SW480 (cell line): ENCODE measurements at regions not wholly inside any gene's neighbourhood (a gene's known extent, or its start where the extent isn't known, plus 50 kb on each side); places are given as distances from the start of the nearest gene placed in this dataset.
A peak's percentile ranks its signal among the peaks of the same experiment; 100 is the strongest.
"Not testable (repeated sequence)": the region's sequence is repeated elsewhere in the genome, so short reads cannot be mapped to it uniquely, and the experiment has no call there.

ENCODE experiments used
- DNase-seq: peaks from one replicate; pipeline ENCODE4 v3.0.0-alpha.2; 2016; ENCODE audit warnings: low spot score

GRCh38 chr7:10593080-10593479 lies 380.6 kb upstream of the PHF14 start:
- no peak for DNase-seq

DNA sequence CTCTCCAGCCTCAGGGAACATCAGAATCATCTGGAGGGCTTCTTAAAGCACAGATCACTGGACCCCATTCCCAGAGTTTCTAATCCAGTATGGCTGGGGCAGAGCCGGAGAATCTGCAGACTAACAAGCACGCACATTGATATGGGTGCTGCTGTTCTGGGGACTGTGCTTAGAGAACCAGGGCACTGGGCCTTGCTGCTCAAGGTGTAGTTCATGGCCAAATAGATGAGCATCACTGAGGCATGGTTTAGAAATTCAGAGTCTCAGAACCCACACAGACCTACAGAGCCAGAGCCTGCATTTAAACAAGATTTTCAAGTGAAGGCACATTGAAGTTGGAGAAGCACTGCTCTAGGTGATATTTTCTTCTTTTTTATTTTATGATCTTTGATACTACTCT lies 376.8 kb upstream of the PHF14 start:
- DNase-seq: no peak

- no peak for DNase-seq
These were observed 369.5 kb upstream of the PHF14 start for GRCh38 chr7:10604128-10604527.

DNA sequence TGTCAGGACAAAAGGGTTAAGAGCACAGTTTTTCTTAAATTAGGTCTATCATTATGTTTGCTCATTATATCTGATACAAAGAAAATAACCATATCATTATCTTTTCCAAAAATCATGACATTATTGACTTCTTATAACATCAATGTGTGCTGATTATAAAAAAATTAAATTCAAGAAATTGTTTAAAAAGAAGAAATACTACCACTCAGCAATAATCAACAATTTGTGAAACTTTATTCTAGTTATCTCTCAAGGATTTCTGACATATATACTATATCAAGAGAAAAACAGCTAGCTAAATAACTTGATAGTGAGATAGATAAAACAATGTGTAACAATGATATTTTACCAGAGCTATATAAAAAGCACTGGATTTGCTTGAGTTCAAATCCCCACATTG lies 360.7 kb upstream of the PHF14 start:
- no peak for DNase-seq

DNA sequence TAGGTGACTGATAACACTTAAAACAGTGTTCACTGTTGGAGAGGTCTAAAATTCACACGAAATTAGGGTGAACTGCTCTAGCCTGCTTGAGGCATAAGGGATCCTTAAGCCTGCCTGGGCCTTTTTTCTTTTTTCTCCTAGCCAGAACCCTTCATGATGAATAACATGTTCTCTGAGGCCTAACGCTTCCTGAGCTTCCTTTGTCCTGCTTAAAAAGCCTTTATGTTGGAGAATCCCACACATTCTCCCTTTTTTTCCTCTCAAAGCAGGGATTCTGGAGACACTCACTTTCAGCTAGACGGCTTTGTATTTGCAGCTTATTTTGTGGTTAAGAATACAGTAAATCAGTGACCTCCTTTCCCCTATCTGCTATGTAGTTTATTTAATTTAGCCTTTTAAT lies 354.7 kb upstream of the PHF14 start:
- no peak for DNase-seq

GRCh38 chr7:10632712-10633111 lies 341.0 kb upstream of the PHF14 start:
- no peak for DNase-seq

GRCh38 chr7:10634239-10634638 lies 339.4 kb upstream of the PHF14 start:
- no peak for DNase-seq

- no peak for DNase-seq
These were observed 335.7 kb upstream of the PHF14 start for GRCh38 chr7:10637991-10638390.

DNA sequence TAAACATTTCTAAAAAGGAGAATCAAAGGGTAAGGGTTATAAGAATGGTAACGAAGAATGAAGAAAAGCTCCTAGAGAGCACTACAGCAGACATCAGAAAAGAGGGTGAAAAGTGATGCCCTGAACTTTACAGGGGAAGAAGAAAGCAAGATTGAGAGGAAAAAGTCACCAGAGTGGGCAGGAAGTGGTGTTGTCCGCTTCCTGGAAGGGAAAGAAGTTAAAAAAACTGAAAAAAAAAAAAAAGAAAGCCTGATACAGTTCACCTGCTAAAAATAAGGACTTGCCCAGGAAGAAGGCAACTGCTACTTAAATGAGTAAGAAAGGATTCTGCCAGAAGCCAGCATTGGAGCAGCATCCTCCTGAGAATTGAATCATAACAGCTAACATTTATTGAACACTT lies 330.1 kb upstream of the PHF14 start:
- DNase-seq: no peak

DNA sequence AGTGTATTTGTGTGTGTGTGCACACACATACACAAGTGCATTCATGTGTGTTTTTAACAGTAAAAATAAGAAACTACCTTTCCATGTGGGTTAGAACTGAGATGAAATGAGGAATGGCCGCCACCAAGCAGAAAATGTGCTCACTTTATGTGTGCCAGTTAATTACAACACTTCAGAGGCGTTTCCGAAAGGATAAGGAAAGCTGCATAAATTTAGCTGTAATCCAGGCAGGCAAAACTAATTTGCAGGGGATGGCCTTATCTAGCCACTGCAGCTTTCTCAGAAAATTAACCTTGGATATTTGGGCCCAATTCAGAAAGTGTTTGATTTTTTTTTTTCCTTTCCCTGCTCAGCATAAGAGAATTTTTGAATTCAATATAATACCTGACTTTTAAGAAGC lies 328.8 kb upstream of the PHF14 start:
- no peak for DNase-seq

DNA sequence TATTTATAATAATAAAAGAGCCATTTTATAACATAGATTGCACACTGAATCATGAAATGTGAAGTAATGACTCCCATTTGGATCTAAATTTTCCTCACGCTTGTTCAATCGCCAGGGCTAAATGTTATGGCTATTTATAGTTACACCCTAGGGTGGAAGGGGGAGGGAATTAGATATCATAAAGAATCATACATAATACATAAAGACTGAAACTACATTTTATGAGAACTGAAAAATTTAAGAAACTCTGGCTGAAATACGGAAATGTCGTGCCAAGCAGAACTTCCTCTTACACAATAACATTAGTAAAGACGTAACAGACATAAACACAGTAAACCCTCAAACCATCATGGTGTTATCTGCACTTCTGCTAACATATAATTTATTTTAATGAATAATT lies 327.5 kb upstream of the PHF14 start:
- DNase-seq: no peak

- no peak for DNase-seq
These were observed 325.4 kb upstream of the PHF14 start for GRCh38 chr7:10648289-10648688.

- DNase-seq: not testable (repeated sequence)
These were observed 324.6 kb upstream of the PHF14 start for GRCh38 chr7:10649120-10649519.

DNA sequence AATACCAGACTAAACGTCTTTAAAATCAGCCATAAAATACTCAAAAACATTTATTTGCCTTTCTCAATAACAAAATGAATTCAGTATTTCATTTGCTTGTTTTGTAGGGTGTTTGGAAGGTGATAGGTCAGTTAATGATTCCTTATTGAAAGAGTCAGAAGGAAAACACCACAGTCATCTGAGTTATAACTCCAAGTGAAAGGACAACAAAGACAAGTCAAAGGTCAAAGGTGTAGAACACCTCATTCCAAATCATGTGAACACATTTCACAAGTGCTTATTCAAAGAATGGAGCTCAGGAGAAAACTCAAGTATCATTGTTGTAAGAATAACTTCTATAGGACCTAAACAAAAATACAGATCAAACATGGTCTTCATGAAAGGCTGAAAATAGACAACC lies 318.6 kb upstream of the PHF14 start:
- DNase-seq: no peak

DNA sequence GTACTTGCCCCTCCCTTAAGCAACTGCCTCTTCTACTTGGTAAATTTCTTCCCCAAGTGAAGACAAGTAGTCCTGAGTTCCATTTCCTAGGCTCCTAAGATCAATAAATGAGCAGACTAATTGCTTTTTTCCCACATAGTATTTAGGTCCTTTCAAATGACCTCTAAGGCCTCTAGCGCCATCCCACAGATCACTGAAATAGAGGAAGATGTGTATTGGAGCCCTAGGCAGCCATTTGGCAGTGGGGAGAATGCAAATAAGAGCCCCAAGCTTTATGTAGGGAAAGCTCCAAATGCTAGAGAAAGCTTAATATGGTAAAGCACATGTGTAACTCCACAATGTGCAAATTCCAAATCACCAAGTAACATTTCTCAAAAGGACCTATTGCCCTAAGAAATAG lies 316.5 kb upstream of the PHF14 start:
- DNase-seq: no peak

DNA sequence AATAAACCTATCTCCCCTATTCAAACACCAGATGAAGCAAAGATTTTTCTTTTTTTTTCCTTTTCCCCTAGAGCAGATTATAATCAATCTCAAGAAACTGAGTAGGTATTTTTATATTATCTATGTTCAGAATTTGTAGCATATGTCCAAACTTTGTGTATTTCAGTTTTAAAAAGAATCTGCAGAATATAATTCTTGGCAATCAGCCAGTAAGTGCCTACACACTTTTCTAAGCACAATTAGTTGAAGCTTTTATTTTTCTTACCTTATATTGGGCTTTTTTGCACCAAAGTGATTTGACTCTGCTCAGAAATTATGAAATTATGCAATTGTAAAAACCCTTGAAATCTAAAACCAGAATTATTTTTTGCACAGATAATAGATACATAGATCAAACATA lies 315.8 kb upstream of the PHF14 start:
- no peak for DNase-seq

DNA sequence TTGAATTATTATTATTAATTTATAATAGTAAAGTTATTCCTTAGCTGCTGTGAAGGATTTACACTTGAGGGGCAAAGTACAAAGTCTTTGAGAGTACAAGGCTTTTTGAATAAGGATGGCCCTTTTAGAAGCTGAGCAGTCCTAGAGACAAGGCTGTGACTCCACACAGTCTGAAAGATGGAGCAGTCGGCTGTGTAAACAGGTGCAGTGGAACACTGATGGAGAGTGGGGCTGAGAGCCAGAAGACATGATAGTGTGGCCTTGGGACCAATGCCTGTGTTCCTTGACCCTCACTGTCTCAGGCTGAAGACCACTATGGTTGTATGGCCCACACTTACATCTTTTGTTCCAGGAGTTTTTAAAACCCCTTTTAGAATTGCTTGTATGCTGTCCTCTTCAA lies 311.2 kb upstream of the PHF14 start:
- no peak for DNase-seq

DNA sequence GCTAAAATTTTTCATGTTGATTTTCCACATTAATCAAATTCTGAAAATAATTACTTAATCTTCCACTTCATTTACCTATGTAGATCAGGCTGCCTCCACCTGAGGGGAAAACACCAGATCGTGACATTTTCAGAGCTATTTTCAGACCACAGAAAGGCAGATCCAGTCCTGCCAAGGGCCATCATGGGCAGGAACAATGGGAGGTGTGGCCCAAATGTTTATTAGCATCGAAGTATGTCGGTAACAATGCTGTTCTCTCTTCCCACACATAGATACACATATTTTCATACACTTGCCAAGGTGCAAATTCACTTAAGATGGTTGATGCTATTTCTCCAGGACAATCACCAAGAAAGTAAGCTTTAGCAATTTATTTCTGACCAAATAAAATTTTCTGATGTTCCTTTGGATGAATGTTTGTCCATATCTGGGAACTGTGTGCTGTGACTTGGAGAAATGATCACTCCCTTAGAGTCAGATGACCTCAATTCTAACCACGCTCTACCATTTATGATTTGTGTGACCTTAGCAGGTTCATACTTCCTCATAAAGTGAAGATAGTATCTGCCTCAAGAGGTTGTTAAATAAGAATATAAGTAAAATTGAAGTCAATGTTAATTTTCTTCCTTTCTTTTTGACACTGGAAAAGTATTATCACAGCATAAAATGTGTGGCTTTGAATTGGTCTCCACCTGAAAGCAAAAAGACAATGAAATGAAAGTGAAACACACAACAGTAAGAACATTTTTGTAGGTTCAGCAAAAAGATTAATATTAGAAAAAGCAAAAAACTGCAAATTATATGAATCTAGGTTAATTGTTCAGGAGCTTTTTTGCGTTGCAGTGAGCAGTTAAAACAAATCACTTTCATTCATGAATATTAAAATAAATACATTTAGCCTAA lies 310.4 kb upstream of the PHF14 start:
- DNase-seq: peak; percentile 16

DNA sequence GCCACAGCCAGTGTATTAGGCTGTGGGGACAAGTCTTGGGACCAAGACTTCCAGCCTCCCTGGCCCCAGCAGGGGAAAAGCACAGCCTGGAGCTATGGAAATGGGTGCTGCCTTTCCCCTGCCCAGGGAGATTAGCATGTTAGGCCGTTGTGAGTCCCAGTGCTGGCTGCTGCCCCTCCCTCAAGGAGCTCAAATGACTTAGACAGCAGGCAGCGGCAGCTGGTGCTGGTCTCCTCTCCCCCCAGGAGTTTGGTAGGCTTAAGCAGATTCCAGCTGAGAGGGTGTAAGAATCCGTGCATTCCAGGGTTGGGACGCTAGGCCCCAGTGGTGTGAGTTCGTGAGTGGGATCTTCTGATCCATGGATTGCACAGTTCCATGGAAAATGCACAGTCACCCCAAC lies 301.5 kb upstream of the PHF14 start:
- DNase-seq: no peak

GRCh38 chr7:10677211-10677610 lies 296.5 kb upstream of the PHF14 start:
- no peak for DNase-seq

GRCh38 chr7:10677668-10678232 lies 295.9 kb upstream of the PHF14 start:
- no peak for DNase-seq

DNA sequence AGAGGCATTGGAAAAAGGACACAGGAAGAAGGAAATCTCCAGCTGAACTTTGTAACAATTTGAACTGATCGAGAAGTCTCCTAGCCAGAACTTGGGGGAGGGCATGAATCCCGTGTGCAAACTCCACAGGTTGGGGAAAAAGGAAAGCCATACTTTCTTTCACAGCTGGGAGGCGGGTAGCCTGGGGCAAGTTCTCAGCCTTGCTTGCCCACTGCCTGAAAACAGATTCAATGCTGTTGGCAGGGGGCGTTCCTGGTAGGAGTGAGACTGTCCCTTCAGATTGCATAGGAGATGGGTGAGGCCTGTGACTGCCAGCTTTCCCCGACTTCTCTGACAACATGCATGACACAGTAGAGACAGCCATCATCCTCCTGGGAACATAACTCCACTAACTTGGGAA lies 289.1 kb upstream of the PHF14 start:
- DNase-seq: no peak

GRCh38 chr7:10685040-10685439 lies 288.6 kb upstream of the PHF14 start:
- no peak for DNase-seq

GRCh38 chr7:10688544-10688943 lies 285.1 kb upstream of the PHF14 start:
- DNase-seq: no peak
